22Rv1 (cell line): ENCODE measurements at regions not wholly inside any gene's neighbourhood (a gene's known extent, or its start where the extent isn't known, plus 50 kb on each side); places are given as distances from the start of the nearest gene placed in this dataset.

ENCODE experiments used
- H3K27ac ChIP-seq: fragments of 450-650 bp; 2 replicates; pipeline ENCODE4 v1.5.1; 2017
- CTCF ChIP-seq: fragments of 450-650 bp; IDR thresholded peaks from 2 replicates; pipeline ENCODE4 v1.5.1; 2017; ENCODE audit warnings: mild to moderate bottlenecking
- ZFX ChIP-seq: fragments of 450-650 bp; IDR thresholded peaks from 2 replicates; pipeline ENCODE4 v1.6.1; 2017; ENCODE audit warnings: antibody characterized with exemption, borderline replicate concordance

GRCh38 chr10:128480601-128481000, 354.4 kb upstream of the MKI67 start:
- no peak overlapping the region for H3K27ac ChIP-seq
- no peak for TF ChIP-seq ZFX
- no peak for TF ChIP-seq CTCF

GRCh38 chr10:128481152-128481840, 355.1 kb upstream of the MKI67 start:
- TF ChIP-seq CTCF (no peak), ZFX (no peak)
- H3K27ac ChIP-seq, result no peak overlapping the region

GRCh38 chr10:128482052-128482451, 355.8 kb upstream of the MKI67 start:
- no peak for TF ChIP-seq ZFX
- no peak for TF ChIP-seq CTCF

GRCh38 chr10:128483216-128483615, 357.0 kb upstream of the MKI67 start:
- TF ChIP-seq ZFX, result no peak
- TF ChIP-seq CTCF, result no peak

More at GRCh38 chr10:128482052-128482451, 355.8 kb upstream of the MKI67 start:
- H3K27ac ChIP-seq, result no peak overlapping the region

GRCh38 chr10:128484041-128484440, 357.8 kb upstream of the MKI67 start:
- no peak for TF ChIP-seq ZFX
- TF ChIP-seq CTCF, result no peak
- no peak overlapping the region for H3K27ac ChIP-seq

More at GRCh38 chr10:128483216-128483615, 357.0 kb upstream of the MKI67 start:
- no peak overlapping the region for H3K27ac ChIP-seq

GRCh38 chr10:128485701-128486235, 359.5 kb upstream of the MKI67 start:
- TF ChIP-seq CTCF (no peak), ZFX (no peak)
- H3K27ac ChIP-seq, result no peak overlapping the region

- TF ChIP-seq CTCF (no peak), ZFX (no peak)
- no peak overlapping the region for H3K27ac ChIP-seq
Measured at GRCh38 chr10:128487517-128487916, 361.3 kb upstream of the MKI67 start.
